NK-92 (cell line): ENCODE measurements at regions not wholly inside any gene's neighbourhood (a gene's known extent, or its start where the extent isn't known, plus 50 kb on each side); places are given as distances from the start of the nearest gene placed in this dataset.
"Not testable (repeated sequence)": the region's sequence is repeated elsewhere in the genome, so short reads cannot be mapped to it uniquely, and the experiment has no call there.

Experiments
- DNase-seq: peaks from one replicate; lab custom pipeline; 2025; ENCODE audit not compliant: unreplicated experiment; lab: John Stamatoyannopoulos, UW

DNA sequence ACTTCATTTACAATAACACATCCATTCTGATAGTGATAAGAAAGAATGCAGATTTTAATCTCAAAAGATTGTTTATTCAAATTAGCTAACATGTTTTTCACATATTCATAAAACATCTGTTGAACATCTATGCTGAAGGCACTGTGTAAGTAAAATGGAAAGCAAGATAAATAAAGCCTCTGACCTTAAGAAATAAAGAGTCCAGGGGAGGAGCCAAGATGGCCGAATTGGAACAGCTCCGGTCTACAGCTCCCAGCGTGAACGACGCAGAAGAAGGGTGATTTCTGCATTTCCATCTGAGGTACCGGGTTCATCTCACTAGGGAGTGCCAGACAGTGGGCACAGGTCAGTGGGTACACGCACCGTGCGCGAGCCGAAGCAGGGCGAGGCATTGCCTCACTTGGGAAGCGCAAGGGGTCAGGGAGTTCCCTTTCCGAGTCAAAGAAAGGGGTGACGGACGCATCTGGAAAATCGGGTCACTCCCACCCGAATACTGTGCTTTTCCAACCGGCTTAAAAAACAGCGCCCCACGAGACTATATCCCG is 336.5 kb downstream of the CETN3 start:
- not testable (repeated sequence) for DNase-seq

DNA sequence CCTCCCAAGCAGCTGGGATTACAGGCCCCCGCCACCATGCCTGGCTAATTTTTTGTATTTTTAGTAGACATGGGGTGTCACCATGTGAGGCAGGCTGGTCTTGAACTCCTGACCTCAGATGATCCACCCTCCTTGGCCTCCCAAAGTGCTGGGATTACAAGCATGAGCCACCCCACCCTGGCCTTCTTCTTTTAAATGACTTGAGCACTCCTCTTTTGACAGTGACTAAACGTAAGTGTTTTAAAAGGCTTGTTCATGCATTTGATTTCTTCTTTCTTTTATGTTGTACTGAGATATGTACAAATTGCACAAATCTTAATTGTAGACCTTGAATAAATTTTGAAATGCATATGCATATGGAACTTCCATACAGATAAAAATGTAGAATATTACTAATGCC is 337.9 kb downstream of the CETN3 start:
- DNase-seq, result no peak

DNA sequence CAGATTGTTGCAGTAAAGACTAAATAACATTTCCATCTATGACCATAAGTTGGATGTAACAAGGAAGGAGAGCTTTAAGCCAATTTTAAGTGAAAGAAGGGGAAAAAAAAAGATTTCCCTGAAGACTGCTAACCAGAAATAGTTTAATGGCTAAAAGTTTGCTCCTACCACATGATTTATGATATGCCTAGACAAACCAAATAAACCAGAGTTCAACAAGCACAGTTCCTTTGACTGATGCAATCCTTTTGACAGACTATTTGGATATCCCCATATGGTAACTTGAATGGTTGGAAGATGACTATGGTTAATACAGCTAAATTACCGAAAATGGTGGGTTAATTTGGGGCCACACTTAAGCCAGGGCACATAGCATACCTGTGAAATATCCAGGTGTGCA is 338.5 kb downstream of the CETN3 start:
- no peak for DNase-seq

DNA sequence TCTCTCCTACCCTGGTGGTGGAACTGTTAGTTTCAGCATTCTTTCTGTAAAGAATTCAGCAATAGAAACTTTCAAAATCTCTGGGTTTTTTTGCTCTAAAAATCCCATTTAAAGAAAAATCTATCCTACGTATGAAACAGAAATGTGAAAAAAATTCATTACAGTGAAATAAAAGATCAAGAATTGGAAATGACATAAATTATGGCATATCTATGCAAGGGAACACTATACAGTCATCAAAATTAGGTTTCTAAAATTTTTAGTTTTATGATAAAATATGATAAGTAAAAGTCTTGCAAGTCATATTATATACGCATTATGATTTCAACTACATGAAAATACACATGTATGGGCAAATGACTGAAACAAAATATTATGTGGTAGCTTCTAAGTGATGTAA is 342.6 kb downstream of the CETN3 start:
- no peak for DNase-seq

DNA sequence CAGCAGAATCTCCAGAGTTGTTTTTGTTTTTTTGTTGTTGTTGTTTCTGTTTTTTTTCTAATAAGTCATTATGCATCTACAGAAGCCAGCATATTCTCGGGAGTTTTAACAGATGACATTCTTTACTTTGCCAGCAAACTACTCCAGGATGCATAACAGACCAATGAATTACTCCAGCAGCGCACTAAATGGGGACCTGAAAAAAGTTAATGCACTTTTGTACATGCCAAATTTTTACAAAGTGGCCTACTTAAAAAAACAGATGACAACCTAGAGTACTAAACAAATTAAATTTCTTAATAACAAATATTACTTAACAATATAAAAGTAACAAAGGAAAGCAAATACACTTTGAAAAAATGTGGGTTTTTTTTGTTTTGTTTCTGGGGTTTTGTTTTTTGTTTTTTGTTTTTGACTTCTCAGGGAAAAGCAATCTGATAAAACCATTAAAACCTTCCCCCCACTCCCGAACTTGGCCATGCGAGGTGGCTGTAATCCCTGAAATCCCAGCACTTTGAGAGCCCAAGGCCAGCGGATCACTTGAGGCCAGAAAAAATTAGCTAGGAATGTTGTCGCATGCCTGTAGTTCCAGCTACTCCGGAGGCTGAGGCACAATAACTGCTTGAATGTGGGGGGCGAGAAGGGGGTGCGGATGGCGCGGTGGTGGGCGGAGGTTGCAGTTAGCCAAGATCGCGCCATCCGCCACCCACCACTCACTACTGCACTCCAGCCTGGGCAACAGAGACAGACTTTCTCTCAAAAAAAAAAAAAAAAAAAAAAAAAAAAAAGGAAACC is 352.4 kb downstream of the CETN3 start:
- no peak for DNase-seq

DNA sequence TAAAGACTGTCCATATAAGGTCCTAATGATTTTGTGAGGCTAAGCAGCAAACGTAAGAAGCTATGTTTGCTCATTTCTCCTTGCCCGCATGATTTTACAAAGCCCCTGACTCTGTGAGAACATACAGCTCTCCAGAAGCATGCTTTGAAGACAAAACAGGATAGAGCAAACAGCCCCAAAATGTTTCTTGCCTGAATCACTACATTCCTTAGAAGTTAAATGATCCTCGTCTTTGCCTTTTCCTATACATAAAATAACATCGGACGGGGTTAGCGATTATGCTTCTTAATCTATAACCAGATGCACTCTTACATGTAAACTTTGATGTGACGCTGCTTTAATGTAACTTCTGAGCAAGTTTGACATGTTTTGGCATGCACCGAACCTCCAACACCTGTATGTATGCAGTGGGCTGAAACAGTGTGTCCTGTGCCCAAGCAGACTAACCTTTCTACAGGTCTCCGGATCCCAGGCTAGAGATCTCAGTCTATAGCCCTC is 353.7 kb downstream of the CETN3 start:
- no peak for DNase-seq

DNA sequence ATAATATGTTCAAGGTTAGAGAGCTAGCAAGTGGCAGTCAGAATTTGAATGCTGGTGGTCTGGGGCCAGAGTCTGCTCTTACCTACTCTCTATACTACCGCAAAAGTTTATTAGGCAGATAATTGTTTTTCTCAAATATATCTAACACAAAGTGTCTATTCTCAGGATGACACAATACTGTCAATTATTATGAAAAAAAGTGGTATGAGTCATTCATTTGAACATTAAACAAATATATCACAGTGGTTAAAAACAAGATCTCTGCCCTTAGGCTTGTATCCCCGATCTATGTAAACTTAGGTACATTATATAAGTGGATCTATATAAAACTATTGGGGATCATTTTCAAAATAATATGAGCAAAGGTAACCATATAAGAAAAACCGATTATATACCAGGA is 354.9 kb downstream of the CETN3 start:
- no peak for DNase-seq

DNA sequence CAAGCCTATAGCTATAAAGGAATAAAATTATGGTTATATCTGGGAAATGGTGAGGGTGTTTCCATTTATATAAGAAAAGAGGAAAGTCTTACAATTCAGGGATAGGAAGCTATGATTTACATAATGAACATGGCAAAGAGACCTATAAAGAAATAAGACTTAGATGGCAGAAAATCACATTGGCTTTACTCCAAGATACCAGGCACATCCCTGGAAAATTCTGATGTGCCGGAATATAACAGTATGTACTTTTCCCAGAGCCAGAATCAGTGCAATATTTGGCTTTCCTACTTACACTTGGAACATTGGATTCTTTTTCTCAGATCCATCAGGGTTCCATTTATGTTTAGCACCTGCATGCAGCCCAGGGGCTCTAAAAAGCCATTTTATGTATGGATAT is 357.8 kb downstream of the CETN3 start:
- DNase-seq, result no peak

DNA sequence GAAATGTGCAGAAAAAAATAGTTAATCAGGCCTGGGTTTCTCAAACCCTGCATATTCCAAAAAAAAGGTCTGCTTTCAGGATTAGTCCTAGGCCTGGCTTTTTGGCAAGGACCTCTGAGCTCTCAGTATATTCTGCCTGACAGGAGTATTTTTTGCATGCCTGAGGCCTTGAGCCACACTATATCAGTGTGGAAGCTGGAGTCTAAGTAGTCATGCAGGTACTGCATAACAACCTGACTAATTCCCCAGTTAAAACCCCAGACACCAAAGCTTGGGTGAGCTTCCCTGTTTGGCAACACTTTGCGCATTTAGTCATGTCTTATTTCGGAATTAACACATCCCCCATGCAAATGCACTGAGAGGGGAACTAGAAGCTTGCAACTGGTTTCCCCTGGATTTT is 359.5 kb downstream of the CETN3 start:
- no peak for DNase-seq

DNA sequence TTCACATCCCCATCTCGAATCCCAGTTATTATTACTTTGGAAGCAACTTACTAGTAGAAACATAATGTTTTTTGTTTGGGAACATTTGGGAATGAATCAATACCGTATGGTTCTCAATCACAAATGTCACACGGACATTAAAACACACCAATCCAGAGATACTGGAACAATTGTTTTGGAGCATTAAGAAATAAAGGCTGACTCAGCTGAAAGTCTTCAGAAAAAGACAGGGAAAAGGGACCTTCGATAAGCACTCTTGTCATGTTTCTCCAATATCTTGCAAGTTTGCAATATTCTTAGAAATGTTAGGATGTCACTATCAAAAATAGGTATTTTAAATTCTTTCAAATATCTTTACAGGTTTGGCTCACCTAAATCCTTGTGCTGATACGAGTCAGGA is 362.4 kb downstream of the CETN3 start:
- no peak for DNase-seq

DNA sequence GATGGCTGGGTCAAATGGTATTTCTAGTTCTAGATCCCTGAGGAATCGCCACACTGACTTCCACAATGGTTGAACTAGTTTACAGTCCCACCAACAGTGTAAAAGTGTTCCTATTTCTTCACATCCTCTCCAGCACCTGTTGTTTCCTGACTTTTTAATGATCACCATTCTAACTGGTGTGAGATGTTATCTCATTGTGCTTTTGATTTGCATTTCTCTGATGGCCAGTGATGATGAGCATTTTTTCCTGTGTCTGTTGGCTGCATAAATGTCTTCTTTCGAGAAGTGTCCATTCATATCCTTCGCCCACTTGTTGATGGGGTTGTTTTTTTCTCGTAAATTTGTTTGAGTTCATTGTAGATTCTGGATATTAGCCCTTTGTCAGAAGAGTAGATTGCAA is 369.5 kb downstream of the CETN3 start:
- not testable (repeated sequence) for DNase-seq

DNA sequence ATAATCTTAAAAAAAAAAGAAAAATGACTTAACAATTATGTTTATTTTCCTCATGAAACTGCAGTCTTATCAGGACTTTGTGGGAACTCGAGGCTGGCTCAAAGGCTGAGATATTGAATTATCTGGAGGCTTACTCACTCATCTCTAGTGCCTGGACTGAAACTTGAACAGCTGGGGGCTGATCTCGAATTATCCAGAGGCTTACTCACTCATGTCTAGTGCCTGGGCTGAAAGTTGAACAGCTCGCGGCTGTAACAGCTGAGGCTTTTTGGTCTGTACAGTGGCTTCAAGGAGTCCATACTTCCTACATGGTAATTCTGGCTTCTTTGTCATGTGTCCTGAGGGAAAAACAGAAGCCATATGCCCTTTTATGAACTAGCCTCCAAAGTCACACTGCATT is 371.9 kb downstream of the CETN3 start:
- DNase-seq, result no peak

DNA sequence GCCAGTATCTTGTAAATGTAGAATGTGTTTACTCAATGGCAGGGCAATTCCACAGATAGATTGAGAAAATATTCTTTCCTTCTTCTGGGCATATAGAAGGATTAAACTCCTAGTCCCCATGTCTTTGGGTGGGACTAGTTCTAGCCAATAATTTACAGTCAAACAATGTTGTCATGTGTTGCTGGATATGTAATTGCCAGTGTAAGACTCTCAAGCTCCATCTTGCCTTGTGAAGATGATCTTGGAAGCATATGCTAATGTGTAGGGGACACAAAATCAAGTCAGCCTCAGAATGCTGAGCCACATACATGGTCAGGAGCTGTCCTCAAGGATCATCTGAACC is 386.9 kb downstream of the CETN3 start:
- no peak for DNase-seq

DNA sequence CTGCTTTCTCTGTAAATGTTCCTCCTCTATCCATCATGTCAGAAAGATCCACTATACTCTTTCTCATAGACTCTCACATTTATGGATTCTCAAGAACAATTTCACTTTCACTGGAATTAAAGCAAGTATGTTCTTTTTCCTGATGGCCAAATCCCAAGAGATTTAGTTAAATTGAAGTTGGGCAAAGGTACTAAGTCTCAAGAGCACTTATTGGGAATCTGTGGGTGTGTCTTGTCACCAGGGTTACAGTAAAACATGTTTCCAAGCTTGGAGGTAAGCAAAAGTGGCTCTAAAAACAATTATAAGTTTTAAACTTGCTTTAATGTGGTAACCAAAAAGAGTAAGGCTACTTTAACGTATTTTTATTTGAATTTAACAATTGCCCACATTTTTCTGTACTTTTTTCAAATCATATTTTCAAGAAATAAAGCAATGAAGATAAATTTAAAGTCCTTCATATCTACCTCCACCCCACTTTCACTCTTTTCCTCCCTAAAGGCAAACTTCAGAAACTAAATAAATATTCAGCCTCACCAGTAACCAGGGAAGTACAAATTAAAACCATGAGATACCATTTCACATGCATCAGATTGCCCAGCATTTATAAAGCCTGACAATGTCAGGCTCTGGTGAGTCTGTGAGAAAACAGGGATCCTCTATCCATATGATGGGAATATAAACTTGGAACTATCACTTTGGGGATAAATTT is 387.4 kb downstream of the CETN3 start:
- no peak for DNase-seq

DNA sequence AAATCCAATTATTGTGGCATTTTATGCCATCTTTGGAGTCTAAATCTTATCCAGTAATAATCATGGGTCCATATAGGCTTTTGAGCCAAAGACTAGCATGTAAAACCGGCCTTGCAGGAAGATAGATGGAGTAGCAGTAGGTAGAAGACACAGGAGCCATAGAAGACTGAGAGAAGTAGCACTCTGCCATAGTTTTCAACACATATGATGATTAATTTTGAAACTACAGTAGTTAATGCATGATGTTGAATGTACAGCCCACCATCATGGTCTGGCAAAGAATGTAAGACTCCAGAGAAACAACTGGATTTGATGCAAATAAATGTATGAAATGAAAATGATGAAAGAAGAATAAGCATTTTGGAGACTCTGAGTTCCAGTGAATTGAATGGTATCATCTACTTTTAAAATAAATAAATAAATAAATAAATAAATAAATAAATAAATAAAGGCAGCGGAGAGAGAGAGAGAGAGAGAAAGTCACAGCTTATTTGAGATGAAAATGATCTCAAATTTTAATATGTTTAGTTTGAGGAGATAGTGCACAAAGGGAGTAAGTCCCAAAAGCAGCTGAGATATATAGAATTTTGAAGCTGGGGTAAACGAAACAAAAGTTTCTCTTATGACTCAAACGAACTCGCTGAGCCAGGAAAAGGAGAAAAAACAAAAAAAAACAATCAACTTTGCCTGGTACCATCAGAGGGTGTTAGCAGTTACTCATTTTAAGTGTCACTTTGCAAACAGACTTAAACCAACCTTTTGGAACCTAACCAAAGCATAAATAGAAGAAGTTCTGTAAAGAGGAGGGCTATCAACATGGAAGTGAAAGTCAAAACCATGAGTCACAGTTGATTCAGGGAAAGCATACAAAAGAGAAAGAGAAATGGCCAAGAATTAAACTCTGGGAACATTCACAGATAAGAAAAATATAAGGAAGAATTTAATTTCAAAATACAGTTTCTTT is 388.7 kb downstream of the CETN3 start:
- DNase-seq, result no peak

DNA sequence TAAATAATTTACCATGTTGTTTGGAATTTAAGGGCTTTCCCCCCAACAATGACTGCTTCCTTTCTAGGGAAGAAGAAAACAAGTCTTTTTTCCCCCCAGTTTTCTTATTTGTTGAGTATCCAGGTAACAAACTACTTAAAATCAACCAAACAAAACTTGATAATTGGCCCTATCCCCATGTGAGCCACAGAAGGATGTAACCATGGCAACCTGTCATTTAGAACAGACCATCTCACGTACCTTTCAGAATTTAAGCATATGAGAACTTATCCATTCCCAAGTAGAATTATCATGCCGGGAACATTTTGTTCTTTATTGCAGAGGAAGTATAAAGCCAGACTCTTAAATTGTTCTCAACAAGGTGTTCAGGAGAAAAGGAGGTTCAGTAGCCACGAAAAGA is 392.3 kb downstream of the CETN3 start:
- DNase-seq, result no peak

DNA sequence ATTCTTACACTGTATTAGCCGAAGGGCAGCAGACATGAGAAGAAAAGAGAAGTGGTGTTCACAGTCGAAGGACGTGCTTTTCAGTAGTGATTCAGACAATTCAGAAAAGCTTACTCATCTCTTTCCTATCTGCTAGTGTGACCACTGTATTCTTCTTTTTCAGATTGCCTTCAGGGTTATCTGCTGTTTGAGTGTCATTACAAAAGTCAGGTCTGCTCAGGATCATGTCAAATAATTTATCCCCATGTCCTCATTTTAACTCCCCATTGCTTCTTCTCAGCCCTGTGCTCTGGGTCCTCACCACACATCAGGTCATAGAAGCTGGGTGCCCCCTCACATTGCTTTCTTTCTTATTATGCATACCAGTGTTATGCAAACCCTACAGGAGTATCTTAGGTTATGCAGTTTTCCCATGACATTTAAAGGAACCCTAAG is 394.0 kb downstream of the CETN3 start:
- no peak for DNase-seq

DNA sequence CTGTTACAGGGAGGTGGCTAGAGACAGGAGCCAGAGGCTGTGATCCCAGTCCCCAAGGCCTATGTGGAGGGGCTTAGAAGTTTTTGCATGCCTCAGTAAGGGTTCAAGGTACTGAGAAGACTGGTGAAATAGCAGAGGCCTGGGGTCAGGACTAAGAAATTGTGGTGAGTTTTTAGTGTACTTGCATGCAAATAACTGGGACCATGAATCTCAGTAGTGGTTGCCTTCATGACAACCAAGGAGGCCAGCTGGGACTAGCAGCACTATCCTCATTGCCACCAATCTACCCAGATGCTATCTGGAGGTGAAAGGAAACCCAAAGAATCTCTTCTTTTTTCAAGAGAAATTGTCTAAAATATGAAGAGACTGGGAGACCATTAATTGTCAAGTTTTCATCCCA is 395.1 kb downstream of the CETN3 start:
- DNase-seq, result no peak

DNA sequence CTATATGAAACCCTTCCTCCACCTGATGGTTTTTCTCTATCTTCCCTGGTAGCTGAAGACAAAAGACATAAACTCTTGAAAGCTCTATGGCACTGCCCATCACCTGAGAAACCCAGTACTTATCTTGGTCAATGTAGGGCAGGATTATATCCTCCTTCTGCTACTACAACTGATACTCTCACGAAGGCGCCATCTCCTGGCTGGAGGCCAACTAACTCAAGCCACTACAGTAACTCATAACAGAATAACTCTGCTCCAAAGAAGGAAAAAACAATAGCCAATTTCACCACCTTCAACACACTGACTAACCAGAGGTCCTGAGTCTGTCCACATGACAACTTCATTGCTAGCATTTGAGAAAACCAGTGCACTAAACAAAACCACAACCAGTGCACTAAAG is 409.2 kb downstream of the CETN3 start:
- no peak for DNase-seq

DNA sequence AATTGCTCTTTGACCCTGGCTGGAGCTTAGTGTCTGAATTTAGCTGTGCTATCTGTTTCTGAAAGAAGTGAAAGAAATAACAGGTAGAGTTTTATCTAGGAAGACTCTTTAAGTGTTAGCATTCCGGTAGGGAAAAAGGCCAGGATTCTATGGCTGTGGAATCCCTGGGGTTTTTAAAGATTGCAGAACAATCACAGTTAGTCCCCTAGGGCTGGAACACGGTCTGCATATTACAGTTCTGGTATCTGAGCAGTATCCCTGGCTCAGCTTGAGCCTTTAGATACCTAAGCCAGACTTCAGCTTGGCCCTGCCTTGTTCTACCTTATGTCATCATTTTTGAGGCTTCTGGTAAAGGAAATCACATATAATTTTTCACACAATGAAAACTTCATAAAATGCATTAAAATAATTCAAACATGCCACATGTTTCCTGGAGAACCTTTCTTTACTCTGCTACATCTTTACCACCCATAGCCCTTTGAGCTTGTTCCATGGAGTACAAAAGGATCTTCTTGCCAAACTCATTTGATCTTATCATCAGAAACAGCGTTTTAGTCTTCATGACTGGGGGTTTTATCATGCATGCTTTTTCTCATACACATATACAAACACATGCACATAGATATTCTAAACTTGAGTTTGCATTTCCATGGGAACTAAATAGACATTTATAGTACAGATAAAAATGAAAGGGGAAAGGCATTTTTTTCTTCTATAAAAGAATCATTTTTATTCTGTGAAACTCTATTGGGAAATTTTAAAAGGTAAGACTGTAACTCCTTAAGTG is 410.8 kb downstream of the CETN3 start:
- DNase-seq, result no peak
